ENCODE measurements at regions not wholly inside any gene's neighbourhood (a gene's known extent, or its start where the extent isn't known, plus 50 kb on each side); places are given as distances from the start of the nearest gene placed in this dataset.

DNA sequence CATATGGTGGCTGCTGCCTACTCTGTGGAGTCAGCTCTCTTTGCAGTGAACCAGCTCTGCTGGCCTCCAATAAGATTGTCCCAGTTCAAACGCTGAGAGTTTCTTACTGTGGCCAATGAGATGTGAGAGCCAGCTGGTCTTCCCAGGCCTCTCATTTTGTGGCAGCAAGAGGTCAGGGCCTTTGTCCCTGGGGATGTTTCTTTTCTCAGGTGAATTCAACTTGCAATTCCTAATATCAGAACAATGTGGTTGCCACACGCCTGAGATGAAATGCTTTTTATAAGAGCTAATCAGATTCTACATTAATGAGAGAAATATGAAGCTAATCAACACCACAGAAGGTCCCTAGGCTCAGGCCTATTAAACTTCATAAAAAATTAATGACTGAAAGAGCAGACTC is 660.1 kb upstream of the CAMK1G start:
- no peak for DNase-seq (ENCODE audit: low read depth)
- TF ChIP-seq CTCF (IDR thresholded peaks at IDR 0.05; ENCODE audit: low read length, missing control alignments): no peak
- no peak overlapping the region for H3K4me3 ChIP-seq (replicated peaks; ENCODE audit: low read depth, low read length)

DNA sequence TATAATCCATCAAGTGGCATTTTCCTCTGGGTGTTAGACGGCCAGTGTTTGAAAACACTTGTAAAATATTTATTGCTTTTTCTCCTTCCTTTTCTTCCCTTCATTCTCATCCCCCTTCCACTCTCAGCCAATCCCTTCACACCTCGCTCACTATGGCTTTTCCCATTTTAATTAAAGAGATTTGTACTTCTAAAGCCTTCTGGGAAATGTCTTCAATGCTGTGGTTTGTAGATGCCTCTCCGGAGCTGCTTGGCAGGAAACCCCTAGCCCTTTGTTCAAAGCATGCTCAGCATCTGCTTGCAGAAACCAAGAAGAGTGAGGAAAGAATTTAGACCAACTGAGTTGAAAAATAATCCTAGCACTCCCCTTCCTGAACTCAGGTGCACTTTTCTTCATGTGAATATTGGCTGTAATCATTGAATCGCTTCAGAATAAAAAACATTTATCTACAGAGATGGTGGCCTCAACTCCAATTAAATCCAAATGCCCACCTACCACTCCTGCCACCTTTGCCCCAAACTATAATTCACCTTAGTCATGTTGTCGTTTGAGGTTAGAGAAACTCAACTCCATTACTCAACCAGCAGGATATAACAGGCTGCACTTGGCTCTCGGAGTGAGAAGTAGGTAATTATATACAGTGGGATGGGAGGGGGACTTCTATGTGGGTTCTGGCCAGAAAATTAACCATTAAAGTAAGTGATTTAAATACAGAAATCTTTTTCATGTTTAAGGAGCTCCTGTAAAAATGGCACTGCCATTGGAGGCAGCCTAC is 659.4 kb upstream of the CAMK1G start:
- DNase-seq (ENCODE audit: low read depth): no peak
- TF ChIP-seq CTCF (IDR thresholded peaks at IDR 0.05; ENCODE audit: low read length, missing control alignments): no peak
- no peak overlapping the region for H3K4me3 ChIP-seq (replicated peaks; ENCODE audit: low read depth, low read length)

DNA sequence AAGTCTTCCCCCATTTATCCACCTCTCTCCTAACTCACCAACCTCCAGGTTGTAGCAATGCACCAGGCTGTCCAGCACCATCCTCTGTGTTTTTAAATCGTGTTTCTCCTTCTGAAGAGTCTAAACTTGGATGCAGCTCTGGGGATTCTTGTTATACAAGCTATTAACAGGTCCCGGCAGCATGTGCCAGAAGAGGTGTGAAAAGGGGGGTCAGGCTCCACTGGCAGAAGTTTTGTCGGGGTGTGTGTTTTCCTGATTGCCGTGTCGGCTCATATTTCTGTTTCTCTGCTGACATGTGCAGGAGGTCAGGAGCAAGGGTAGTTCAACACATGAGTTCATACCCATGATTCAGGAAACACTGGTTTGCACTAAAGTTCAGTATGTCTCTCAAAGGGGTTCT is 658.6 kb upstream of the CAMK1G start:
- TF ChIP-seq CTCF (IDR thresholded peaks at IDR 0.05; ENCODE audit: low read length, missing control alignments): no peak
- H3K4me3 ChIP-seq (replicated peaks; ENCODE audit: low read depth, low read length): no peak overlapping the region
- no peak for DNase-seq (ENCODE audit: low read depth)

- peak; percentile 17 for DNase-seq (ENCODE audit: low read depth)
- no peak for TF ChIP-seq CTCF (IDR thresholded peaks at IDR 0.05; ENCODE audit: low read length, missing control alignments)
- no peak overlapping the region for H3K4me3 ChIP-seq (replicated peaks; ENCODE audit: low read depth, low read length)
Observed at GRCh38 chr1:208928349-208929010, 655.0 kb upstream of the CAMK1G start.

- no peak overlapping the region for H3K4me3 ChIP-seq (replicated peaks; ENCODE audit: low read depth, low read length)
- TF ChIP-seq CTCF (IDR thresholded peaks at IDR 0.05; ENCODE audit: low read length, missing control alignments): no peak
- DNase-seq (ENCODE audit: low read depth): peak; percentile 32
Observed at GRCh38 chr1:208929575-208929974, 653.9 kb upstream of the CAMK1G start.

DNA sequence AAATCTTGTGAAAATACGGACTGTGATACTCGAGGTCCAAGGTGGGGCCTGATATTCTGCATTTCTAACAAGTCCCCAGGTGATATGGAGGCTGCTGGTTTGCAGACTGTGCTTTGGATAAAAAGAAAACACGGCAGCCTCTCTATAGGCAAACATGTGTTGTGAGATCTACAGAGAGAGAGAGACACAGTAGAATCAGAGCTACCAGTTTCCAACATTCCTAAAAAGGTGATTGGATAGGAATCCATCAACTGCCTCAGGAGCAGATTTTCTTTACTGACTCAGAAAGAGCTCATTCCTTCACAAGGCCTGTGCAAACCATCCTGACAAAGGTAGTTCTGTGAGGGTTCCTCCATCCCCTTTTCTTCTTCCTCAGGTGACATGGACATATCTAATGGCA is 651.6 kb upstream of the CAMK1G start:
- no peak overlapping the region for H3K4me3 ChIP-seq (replicated peaks; ENCODE audit: low read depth, low read length)
- no peak for DNase-seq (ENCODE audit: low read depth)
- TF ChIP-seq CTCF (IDR thresholded peaks at IDR 0.05; ENCODE audit: low read length, missing control alignments): no peak

Measured in fibroblast of pulmonary artery (primary cell).